Astrocyte (in vitro differentiated cells and primary cell): ENCODE measurements at regions not wholly inside any gene's neighbourhood (a gene's known extent, or its start where the extent isn't known, plus 50 kb on each side); places are given as distances from the start of the nearest gene placed in this dataset.
"Not testable (repeated sequence)": the region's sequence is repeated elsewhere in the genome, so short reads cannot be mapped to it uniquely, and the experiment has no call there.

Source experiments
- EZH2 ChIP-seq: IDR thresholded peaks from 2 replicates; pipeline ENCODE4 v1.6.1; 2012; ENCODE audit warnings: mild to moderate bottlenecking, low read length, inconsistent platforms; ENCODE audit not compliant: insufficient read depth
- TF ChIP-seq, protein P1 (sequence below): IDR thresholded peaks from 2 replicates; pipeline ENCODE4 v1.5.1; 2011; ENCODE audit warnings: low read depth, mild to moderate bottlenecking, inconsistent platforms, low read length, moderate library complexity; ENCODE audit not compliant: insufficient read depth

GRCh38 chr17:16859515-16859914 is 112.4 kb downstream of the TNFRSF13B start:
- TF ChIP-seq, protein P1, sequence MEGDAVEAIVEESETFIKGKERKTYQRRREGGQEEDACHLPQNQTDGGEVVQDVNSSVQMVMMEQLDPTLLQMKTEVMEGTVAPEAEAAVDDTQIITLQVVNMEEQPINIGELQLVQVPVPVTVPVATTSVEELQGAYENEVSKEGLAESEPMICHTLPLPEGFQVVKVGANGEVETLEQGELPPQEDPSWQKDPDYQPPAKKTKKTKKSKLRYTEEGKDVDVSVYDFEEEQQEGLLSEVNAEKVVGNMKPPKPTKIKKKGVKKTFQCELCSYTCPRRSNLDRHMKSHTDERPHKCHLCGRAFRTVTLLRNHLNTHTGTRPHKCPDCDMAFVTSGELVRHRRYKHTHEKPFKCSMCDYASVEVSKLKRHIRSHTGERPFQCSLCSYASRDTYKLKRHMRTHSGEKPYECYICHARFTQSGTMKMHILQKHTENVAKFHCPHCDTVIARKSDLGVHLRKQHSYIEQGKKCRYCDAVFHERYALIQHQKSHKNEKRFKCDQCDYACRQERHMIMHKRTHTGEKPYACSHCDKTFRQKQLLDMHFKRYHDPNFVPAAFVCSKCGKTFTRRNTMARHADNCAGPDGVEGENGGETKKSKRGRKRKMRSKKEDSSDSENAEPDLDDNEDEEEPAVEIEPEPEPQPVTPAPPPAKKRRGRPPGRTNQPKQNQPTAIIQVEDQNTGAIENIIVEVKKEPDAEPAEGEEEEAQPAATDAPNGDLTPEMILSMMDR: not testable (repeated sequence)
- TF ChIP-seq EZH2: not testable (repeated sequence)
